ENCODE measurements at regions not wholly inside any gene's neighbourhood (a gene's known extent, or its start where the extent isn't known, plus 50 kb on each side); places are given as distances from the start of the nearest gene placed in this dataset.

DNA sequence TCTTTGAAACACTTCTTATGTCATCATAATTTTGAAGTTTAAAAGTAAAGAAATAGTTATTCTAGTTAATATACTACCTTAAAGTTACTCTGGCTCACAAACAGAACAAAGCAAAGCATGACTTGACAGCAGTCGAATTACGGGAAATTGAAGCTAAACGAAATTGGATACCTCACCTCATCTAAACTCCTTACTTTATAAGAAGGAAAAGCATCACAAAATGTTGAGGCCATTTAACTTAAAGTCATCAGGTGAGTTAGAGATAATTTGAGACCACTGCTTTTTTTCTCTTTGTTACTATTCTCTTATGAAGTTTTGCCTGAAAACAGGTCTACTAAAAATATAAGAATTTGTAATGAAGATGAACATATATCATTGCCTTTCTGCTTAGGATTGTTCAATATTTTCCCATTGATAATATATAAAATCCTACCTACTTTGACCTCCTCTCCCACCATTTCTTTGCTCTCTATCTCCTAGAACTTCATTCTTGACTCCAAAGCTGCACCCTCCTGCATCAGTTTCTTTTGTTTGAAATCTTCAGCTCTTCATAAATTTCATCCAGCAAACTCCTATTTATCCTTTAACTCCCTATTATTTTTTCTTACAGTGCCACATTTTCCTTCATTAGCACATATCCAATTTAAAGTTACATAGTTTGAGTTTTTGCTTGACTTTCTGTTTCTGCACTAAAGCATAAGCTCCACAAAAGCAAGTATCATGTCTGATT, 510.7 kb upstream of the ZNF337 start:
- no peak overlapping the region for H3K4me3 ChIP-seq
- no peaks in the 10 kb centered on the region for H3K9me3 ChIP-seq (replicated peaks; ENCODE audit: control insufficient read depth, insufficient read depth, low read depth, low read length)
- H3K4me2 ChIP-seq (ENCODE audit: insufficient read depth, low read length): no peak overlapping the region
- FAIRE-seq (no peak), DNase-seq (ENCODE audit: extremely low read depth in 1 of 4, low spot score in 3 of 4) (no peak), ATAC-seq (no peak)
- WGBS (ENCODE audit: insufficient coverage, low coverage, missing lambda C conversion rate): 1% methylated on average over 3 of the region's 3 CpGs
- no peaks in the 10 kb centered on the region for H3K27me3 ChIP-seq (ENCODE audit: control insufficient read depth in 2 of 2, insufficient read depth in 2 of 2, low read length in 2 of 2)
- no peaks in the 10 kb centered on the region for H3K4me1 ChIP-seq (replicated peaks in 1 of 2; ENCODE audit: control insufficient read depth in 2 of 2, insufficient read depth in 2 of 2, low read length in 2 of 2)
- no peak overlapping the region for H3K27ac ChIP-seq (ENCODE audit: extremely low read depth, low read depth, low read length)
- in situ Hi-C loops (cut with MboI) (no loop called here), intact Hi-C loops (cut with micrococcal nuclease) (no loop called here)
- H2AFZ ChIP-seq (ENCODE audit: low read depth, low read length): no peak overlapping the region
- no TSS peak for BruUV-seq (replicated peaks)
- H3K9me1 ChIP-seq (ENCODE audit: control insufficient read depth, insufficient read depth, low read length): no peaks in the 10 kb centered on the region
- no peak overlapping the region for H3K9ac ChIP-seq (ENCODE audit: insufficient read depth in 1 of 2, low read depth in 2 of 2, low read length in 2 of 2)
- ChIA-PET POLR2A (no interaction called here), CTCF (ENCODE audit: low intra/inter-chr PET ratio) (no interaction called here)
- no peaks in the 10 kb centered on the region for H3K79me2 ChIP-seq (ENCODE audit: control insufficient read depth, insufficient read depth, low read length)
- no peak for TF ChIP-seq ZFP1 (CRISPR knock-in tag; IDR thresholded peaks at IDR 0.05)
- TF ChIP-seq ARID2 (IDR thresholded peaks at IDR 0.05): no peak
- no peak for TF ChIP-seq BHLHE40 (IDR thresholded peaks at IDR 0.05; ENCODE audit: low read length)
- TF ChIP-seq SMARCA5 (IDR thresholded peaks at IDR 0.05): no peak
- TF ChIP-seq KLF6 (CRISPR knock-in tag; IDR thresholded peaks at IDR 0.05; ENCODE audit: borderline replicate concordance): no peak
- TF ChIP-seq, protein P1, sequence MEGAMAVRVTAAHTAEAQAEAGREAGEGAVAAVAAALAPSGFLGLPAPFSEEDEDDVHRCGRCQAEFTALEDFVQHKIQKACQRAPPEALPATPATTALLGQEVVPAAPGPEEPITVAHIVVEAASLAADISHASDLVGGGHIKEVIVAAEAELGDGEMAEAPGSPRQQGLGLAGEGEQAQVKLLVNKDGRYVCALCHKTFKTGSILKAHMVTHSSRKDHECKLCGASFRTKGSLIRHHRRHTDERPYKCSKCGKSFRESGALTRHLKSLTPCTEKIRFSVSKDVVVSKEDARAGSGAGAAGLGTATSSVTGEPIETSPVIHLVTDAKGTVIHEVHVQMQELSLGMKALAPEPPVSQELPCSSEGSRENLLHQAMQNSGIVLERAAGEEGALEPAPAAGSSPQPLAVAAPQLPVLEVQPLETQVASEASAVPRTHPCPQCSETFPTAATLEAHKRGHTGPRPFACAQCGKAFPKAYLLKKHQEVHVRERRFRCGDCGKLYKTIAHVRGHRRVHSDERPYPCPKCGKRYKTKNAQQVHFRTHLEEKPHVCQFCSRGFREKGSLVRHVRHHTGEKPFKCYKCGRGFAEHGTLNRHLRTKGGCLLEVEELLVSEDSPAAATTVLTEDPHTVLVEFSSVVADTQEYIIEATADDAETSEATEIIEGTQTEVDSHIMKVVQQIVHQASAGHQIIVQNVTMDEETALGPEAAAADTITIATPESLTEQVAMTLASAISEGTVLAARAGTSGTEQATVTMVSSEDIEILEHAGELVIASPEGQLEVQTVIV (CRISPR knock-in tag; IDR thresholded peaks at IDR 0.05; ENCODE audit: borderline replicate concordance): no peak
- no peak for TF ChIP-seq U2AF1 (optimal IDR thresholded peaks at IDR 0.05; ENCODE audit: low read depth, low read length)
- no peak for TF ChIP-seq HNRNPUL1 (IDR thresholded peaks at IDR 0.05; ENCODE audit: low read length)
- TF ChIP-seq, protein P2, sequence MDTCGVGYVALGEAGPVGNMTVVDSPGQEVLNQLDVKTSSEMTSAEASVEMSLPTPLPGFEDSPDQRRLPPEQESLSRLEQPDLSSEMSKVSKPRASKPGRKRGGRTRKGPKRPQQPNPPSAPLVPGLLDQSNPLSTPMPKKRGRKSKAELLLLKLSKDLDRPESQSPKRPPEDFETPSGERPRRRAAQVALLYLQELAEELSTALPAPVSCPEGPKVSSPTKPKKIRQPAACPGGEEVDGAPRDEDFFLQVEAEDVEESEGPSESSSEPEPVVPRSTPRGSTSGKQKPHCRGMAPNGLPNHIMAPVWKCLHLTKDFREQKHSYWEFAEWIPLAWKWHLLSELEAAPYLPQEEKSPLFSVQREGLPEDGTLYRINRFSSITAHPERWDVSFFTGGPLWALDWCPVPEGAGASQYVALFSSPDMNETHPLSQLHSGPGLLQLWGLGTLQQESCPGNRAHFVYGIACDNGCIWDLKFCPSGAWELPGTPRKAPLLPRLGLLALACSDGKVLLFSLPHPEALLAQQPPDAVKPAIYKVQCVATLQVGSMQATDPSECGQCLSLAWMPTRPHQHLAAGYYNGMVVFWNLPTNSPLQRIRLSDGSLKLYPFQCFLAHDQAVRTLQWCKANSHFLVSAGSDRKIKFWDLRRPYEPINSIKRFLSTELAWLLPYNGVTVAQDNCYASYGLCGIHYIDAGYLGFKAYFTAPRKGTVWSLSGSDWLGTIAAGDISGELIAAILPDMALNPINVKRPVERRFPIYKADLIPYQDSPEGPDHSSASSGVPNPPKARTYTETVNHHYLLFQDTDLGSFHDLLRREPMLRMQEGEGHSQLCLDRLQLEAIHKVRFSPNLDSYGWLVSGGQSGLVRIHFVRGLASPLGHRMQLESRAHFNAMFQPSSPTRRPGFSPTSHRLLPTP (IDR thresholded peaks at IDR 0.05; ENCODE audit: borderline replicate concordance, extremely low read depth, insufficient read length): no peak
- TF ChIP-seq NEUROD1 (IDR thresholded peaks at IDR 0.05; ENCODE audit: borderline replicate concordance, low read depth, low read length, partially characterized antibody): no peak
- no peak for TF ChIP-seq BRD9 (IDR thresholded peaks at IDR 0.05; ENCODE audit: low read depth, partially characterized antibody)
- no peak for TF ChIP-seq CREB1 (IDR thresholded peaks at IDR 0.05)
- TF ChIP-seq CREB1 (CRISPR knock-in tag; IDR thresholded peaks at IDR 0.05): no peak
- no peaks in the 10 kb centered on the region for H3K36me3 ChIP-seq (ENCODE audit: control insufficient read depth, insufficient read depth, low read length)
- no peaks in the 10 kb centered on the region for H4K20me1 ChIP-seq (replicated peaks; ENCODE audit: control insufficient read depth, insufficient read depth, low read length)
